ENCODE measurements at regions not wholly inside any gene's neighbourhood (a gene's known extent, or its start where the extent isn't known, plus 50 kb on each side); places are given as distances from the start of the nearest gene placed in this dataset.

GRCh38 chr5:56405116-56405908, 172.2 kb upstream of the ANKRD55 start:
- TF ChIP-seq TAF1 (IDR thresholded peaks at IDR 0.05; ENCODE audit: borderline replicate concordance, insufficient read depth, low read length) (no peak), POLR2AphosphoS5 (IDR thresholded peaks at IDR 0.05; ENCODE audit: low read depth, low read length) (no peak)

Measured in PFSK-1 (cell line).